H1 (cell line): ENCODE measurements at regions not wholly inside any gene's neighbourhood (a gene's known extent, or its start where the extent isn't known, plus 50 kb on each side); places are given as distances from the start of the nearest gene placed in this dataset.

ENCODE experiments used
- CTCF ChIA-PET: fragments of 300-600 bp; sonication (Branson Sonifier 250); formaldehyde crosslinking; loops from one replicate; lab custom pipeline; 2021; ENCODE audit not compliant: partially characterized antibody; lab: Charles Lee
- POLR2A ChIA-PET: fragments of 300-600 bp; sonication (Branson Sonifier 250); formaldehyde crosslinking; loops from one replicate; lab custom pipeline; 2021; ENCODE audit warnings: inconsistent platforms; ENCODE audit not compliant: partially characterized antibody; lab: Charles Lee
- DNase-seq, 2 experiments: peaks; one replicate each; pipeline versions ENCODE4 v3.0.0 to v3.0.0-alpha.2; 2010 to 2022; ENCODE audit warnings: low spot score in 2 of 2, low read depth in 1 of 2, mixed read lengths in 1 of 2
- FAIRE-seq: peaks from 2 replicates; lab custom pipeline; 2011; peaks lifted over from hg19 to GRCh38; lab: Jason Lieb, UNC
- H2AFZ ChIP-seq: 2 replicates; pipeline ENCODE4 v1.8.1; 2012; ENCODE audit warnings: low read length, inconsistent platforms
- H2AK5ac ChIP-seq: 2 replicates; pipeline ENCODE4 v1.6.1; 2013; ENCODE audit warnings: low read depth, low read length
- H2BK120ac ChIP-seq: replicated peaks from 2 replicates; pipeline ENCODE3; 2013; ENCODE audit warnings: low read depth, low read length, inconsistent platforms
- H2BK12ac ChIP-seq: 2 replicates; pipeline ENCODE4 v1.6.1; 2013; ENCODE audit warnings: low read depth, low read length
- H2BK15ac ChIP-seq: 2 replicates; pipeline ENCODE4 v1.6.1; 2013; ENCODE audit warnings: low read length
- H2BK20ac ChIP-seq: 2 replicates; pipeline ENCODE4 v1.6.1; 2013; ENCODE audit warnings: low read length
- H2BK5ac ChIP-seq: 2 replicates; pipeline ENCODE4 v1.6.1; 2013; ENCODE audit warnings: low read depth, low read length
- H3K14ac ChIP-seq: 2 replicates; pipeline ENCODE4 v1.6.1; 2013; ENCODE audit warnings: inconsistent platforms; ENCODE audit not compliant: insufficient read length
- H3K18ac ChIP-seq: 2 replicates; pipeline ENCODE4 v1.6.1; 2013; ENCODE audit warnings: low read length; ENCODE audit errors: extremely low read depth
- H3K23ac ChIP-seq: 2 replicates; pipeline ENCODE4 v1.6.1; 2013; ENCODE audit warnings: inconsistent platforms; ENCODE audit not compliant: insufficient read length
- H3K23me2 ChIP-seq: 2 replicates; pipeline ENCODE4 v1.6.1; 2013; ENCODE audit warnings: low read depth, low read length
- H3K27ac ChIP-seq: 2 replicates; pipeline ENCODE4 v1.6.1; 2011; ENCODE audit warnings: low read depth, low read length, inconsistent platforms
- H3K27me3 ChIP-seq, 4 experiments: replicated peaks in 1 of 4; 1 replicate in 1 of 4; 2 replicates in 3 of 4; pipeline versions ENCODE4 v1.6.1 to v1.8.1; 2011 to 2013; ENCODE audit warnings: low read length in 3 of 4, mild to moderate bottlenecking in 3 of 4, inconsistent platforms in 2 of 4, mixed read lengths in 2 of 4, moderate library complexity in 1 of 4; ENCODE audit not compliant: control insufficient read depth in 3 of 4, insufficient read depth in 3 of 4; ENCODE audit errors: extremely low read depth in 1 of 4
- H3K36me3 ChIP-seq, 4 experiments: 2 replicates each; pipeline versions ENCODE4 v1.6.1 to v1.8.1; 2011 to 2013; ENCODE audit warnings: mild to moderate bottlenecking in 4 of 4, low read length in 3 of 4, moderate library complexity in 2 of 4, control low read depth in 1 of 4, inconsistent platforms in 1 of 4; ENCODE audit not compliant: insufficient read depth in 4 of 4, control insufficient read depth in 2 of 4
- H3K4ac ChIP-seq: replicated peaks from 2 replicates; pipeline ENCODE3; 2013; ENCODE audit warnings: low read length, low read depth, mixed read lengths, inconsistent platforms; ENCODE audit not compliant: insufficient read length
- H3K4me1 ChIP-seq, 4 experiments: replicated peaks in 1 of 4; 1 replicate in 1 of 4; 2 replicates in 3 of 4; pipeline versions ENCODE4 v1.6.1 to v1.8.1; 2011 to 2013; ENCODE audit warnings: low read length in 3 of 4, inconsistent platforms in 2 of 4, mixed read lengths in 1 of 4; ENCODE audit not compliant: insufficient read depth in 4 of 4, control insufficient read depth in 3 of 4
- H3K4me2 ChIP-seq, 2 experiments: 2 replicates each; pipeline versions ENCODE4 v1.6.1 to v1.8.1; 2011 to 2013; ENCODE audit warnings: low read depth in 2 of 2, low read length in 2 of 2, control low read depth in 1 of 2, inconsistent platforms in 1 of 2, mild to moderate bottlenecking in 1 of 2; ENCODE audit not compliant: insufficient read depth in 1 of 2
- H3K4me3 ChIP-seq, 4 experiments: fragments of 200-600, 300-600 bp in 1 of 4; sonication (generic), shearing (Covaris generic), sonication (Bioruptor Twin) in 1 of 4; 2 replicates each; pipeline versions ENCODE4 v1.5.1 to v1.8.1; 2011 to 2016; ENCODE audit warnings: low read length in 4 of 4, low read depth in 3 of 4, control low read depth in 2 of 4, inconsistent platforms in 2 of 4, mild to moderate bottlenecking in 2 of 4, mixed read lengths in 1 of 4, moderate library complexity in 1 of 4; ENCODE audit not compliant: insufficient read depth in 2 of 4; ENCODE audit errors: extremely low read depth in 1 of 4
- H3K56ac ChIP-seq: replicated peaks from 2 replicates; pipeline ENCODE3; 2013; ENCODE audit warnings: low read depth, mild to moderate bottlenecking, mixed read lengths, low read length, inconsistent platforms; ENCODE audit not compliant: insufficient read length
- H3K79me1 ChIP-seq: 2 replicates; pipeline ENCODE4 v1.6.1; 2013; ENCODE audit warnings: low read depth, low read length, control low read depth
- H3K79me2 ChIP-seq, 2 experiments: 2 replicates each; pipeline versions ENCODE4 v1.6.1 to v1.8.1; 2012 to 2013; ENCODE audit warnings: low read length in 2 of 2, mild to moderate bottlenecking in 2 of 2, inconsistent platforms in 1 of 2; ENCODE audit not compliant: insufficient read depth in 2 of 2, control insufficient read depth in 1 of 2
- H3K9ac ChIP-seq, 4 experiments: replicated peaks in 1 of 4; 1 replicate in 1 of 4; 2 replicates in 3 of 4; pipeline versions ENCODE4 v1.6.1 to v1.8.1; 2011 to 2013; ENCODE audit warnings: low read depth in 3 of 4, low read length in 3 of 4, control low read depth in 2 of 4, mild to moderate bottlenecking in 2 of 4, moderate library complexity in 2 of 4, inconsistent platforms in 1 of 4; ENCODE audit errors: extremely low read depth in 1 of 4
- H3K9me3 ChIP-seq, 2 experiments: 2 replicates each; pipeline versions ENCODE4 v1.6.1 to v1.8.1; 2012 to 2013; ENCODE audit warnings: mild to moderate bottlenecking in 2 of 2, moderate library complexity in 2 of 2, control low read depth in 1 of 2, inconsistent platforms in 1 of 2, low read depth in 1 of 2, low read length in 1 of 2, mixed read lengths in 1 of 2; ENCODE audit not compliant: insufficient read depth in 2 of 2
- H4K20me1 ChIP-seq, 2 experiments: replicated peaks in 1 of 2; 2 replicates each; pipeline versions ENCODE3 to v1.8.1; 2011 to 2013; ENCODE audit warnings: inconsistent platforms in 2 of 2, low read length in 2 of 2, mild to moderate bottlenecking in 1 of 2; ENCODE audit not compliant: insufficient read depth in 2 of 2, control insufficient read depth in 1 of 2
- H4K5ac ChIP-seq: 2 replicates; pipeline ENCODE4 v1.6.1; 2013; ENCODE audit warnings: low read length, low read depth, mixed read lengths, inconsistent platforms; ENCODE audit not compliant: insufficient read length
- H4K8ac ChIP-seq: 2 replicates; pipeline ENCODE4 v1.8.0; 2013; ENCODE audit warnings: mild to moderate bottlenecking, moderate library complexity, low read length, inconsistent platforms; ENCODE audit not compliant: insufficient read depth; ENCODE audit errors: extremely low read depth
- H4K91ac ChIP-seq: replicated peaks from 2 replicates; pipeline ENCODE3; 2013; ENCODE audit warnings: low read length, mixed read lengths, inconsistent platforms; ENCODE audit not compliant: insufficient read length
- BRCA1 ChIP-seq: IDR thresholded peaks from 2 replicates; pipeline ENCODE4 v1.6.1; 2012; ENCODE audit warnings: low read depth, low read length, improper control_type of control experiment
- CTBP2 ChIP-seq: IDR thresholded peaks from 2 replicates; pipeline ENCODE4 v1.7.0; 2011; ENCODE audit warnings: borderline replicate concordance, mild to moderate bottlenecking, moderate library complexity, mixed read lengths, low read length; ENCODE audit not compliant: insufficient read depth, insufficient read length
- CTCF ChIP-seq, 3 experiments: IDR thresholded peaks; 1 replicate in 2 of 3; 2 replicates in 1 of 3; pipeline versions ENCODE4 v1.5.1 to v1.6.1; 2011; ENCODE audit warnings: low read length in 3 of 3, mild to moderate bottlenecking in 3 of 3, inconsistent platforms in 2 of 3, low read depth in 1 of 3, moderate library complexity in 1 of 3; ENCODE audit not compliant: insufficient read depth in 1 of 3; ENCODE audit errors: control extremely low read depth in 1 of 3
- FOSL1 ChIP-seq: IDR thresholded peaks from 2 replicates; pipeline ENCODE4 v1.6.1; 2011; ENCODE audit warnings: mild to moderate bottlenecking, low read depth, low read length, moderate library complexity; ENCODE audit not compliant: insufficient read depth
- GTF2F1 ChIP-seq: IDR thresholded peaks from 2 replicates; pipeline ENCODE4 v1.6.1; 2012; ENCODE audit warnings: low read depth, low read length, improper control_type of control experiment, borderline replicate concordance
- KDM1A ChIP-seq: fragments of 200-600, 300-600 bp; sonication (generic); IDR thresholded peaks from 2 replicates; pipeline ENCODE4 v1.7.1; 2016; ENCODE audit warnings: mild to moderate bottlenecking, low read length, borderline replicate concordance
- MAFK ChIP-seq: IDR thresholded peaks from 2 replicates; pipeline ENCODE4 v1.6.1; 2012; ENCODE audit warnings: low read depth, mild to moderate bottlenecking, improper control_type of control experiment, low read length
- POLR2A ChIP-seq, 2 experiments: IDR thresholded peaks; 1 replicate in 1 of 2; 2 replicates in 1 of 2; pipeline ENCODE4 v1.6.1; 2011; ENCODE audit warnings: low read depth in 2 of 2, low read length in 2 of 2, mild to moderate bottlenecking in 2 of 2; ENCODE audit errors: control extremely low read depth in 1 of 2
- SAP30 ChIP-seq: fragments of 300-600 bp; sonication (generic); IDR thresholded peaks from 2 replicates; pipeline ENCODE4 v1.7.1; 2012; ENCODE audit warnings: low read length, moderate library complexity, mild to moderate bottlenecking, inconsistent platforms; ENCODE audit not compliant: insufficient read depth, insufficient replicate concordance
- SP2 ChIP-seq: IDR thresholded peaks from 2 replicates; pipeline ENCODE4 v1.6.1; 2012; ENCODE audit warnings: mild to moderate bottlenecking, low read length, inconsistent platforms
- TCF12 ChIP-seq: IDR thresholded peaks from 2 replicates; pipeline ENCODE4 v1.6.1; 2011; ENCODE audit warnings: low read depth, mild to moderate bottlenecking, low read length
- WGBS, 2 experiments: shearing (Covaris generic) in 1 of 2; methylation state at CpG; one replicate each; pipeline versions ENCODE4 v1.1.6 to v1.1.7; 2013 to 2015; ENCODE audit warnings: low lambda C conversion rate in 2 of 2, mixed read lengths in 2 of 2, inconsistent platforms in 1 of 2, low coverage in 1 of 2, missing lambda C conversion rate in 1 of 2; ENCODE audit not compliant: insufficient replicate concordance in 2 of 2, insufficient coverage in 1 of 2, insufficient read length in 1 of 2; ENCODE audit errors: extremely low coverage in 1 of 2, missing lambda C conversion rate in 1 of 2; 5-methylcytosine and 5-hydroxymethylcytosine counted together

- no peak for FAIRE-seq
- 40% methylated on average over 1 of the region's 1 CpG; no CpG with 5 or more reads in 1 of the 2 experiments for WGBS, 2 experiments
- CTCF ChIA-PET = interaction anchor here (0.8 to 1.4 kb wide), 7 partner anchors 14 to 1244 kb away, joined by 3 read pairs; no protein-coding TSS in a partner anchor
- TF ChIP-seq TCF12 (no peak), CTCF (IDR thresholded peaks at IDR 0.05; ENCODE audit: control extremely low read depth in 1 of 3, insufficient read depth in 1 of 3, low read depth in 1 of 3, low read length in 3 of 3) (no peak), SP2 (no peak), BRCA1 (no peak), GTF2F1 (no peak), POLR2A (IDR thresholded peaks at IDR 0.05; ENCODE audit: control extremely low read depth in 1 of 2, low read depth in 2 of 2, low read length in 2 of 2) (no peak), FOSL1 (no peak), CTBP2 (no peak), KDM1A (no peak), MAFK (no peak), SAP30 (no peak)
Measured at GRCh38 chr5:93649234-93649900, 66.3 kb downstream of the NR2F1 start.

More at GRCh38 chr5:93649234-93649900, 66.3 kb downstream of the NR2F1 start:
- no peak overlapping the region for H4K91ac ChIP-seq
- H2BK5ac ChIP-seq = no peak overlapping the region
- POLR2A ChIA-PET = no interaction called here
- H2BK20ac ChIP-seq = no peak overlapping the region
- no peak overlapping the region for H3K27ac ChIP-seq
- H4K20me1 ChIP-seq = no peaks in the 10 kb centered on the region
- H3K23me2 ChIP-seq = no peaks in the 10 kb centered on the region
- no peak overlapping the region for H2BK12ac ChIP-seq
- H4K5ac ChIP-seq = no peak overlapping the region
- H3K56ac ChIP-seq = no peak overlapping the region
- H3K4ac ChIP-seq = no peak overlapping the region
- no peak overlapping the region for H3K4me2 ChIP-seq
- H4K8ac ChIP-seq = no peak overlapping the region
- no peak overlapping the region for H2AK5ac ChIP-seq
- H3K9me3 ChIP-seq = no peaks in the 10 kb centered on the region
- no peaks in the 10 kb centered on the region for H3K27me3 ChIP-seq
- H3K79me2 ChIP-seq = no peaks in the 10 kb centered on the region
- H3K4me3 ChIP-seq = no peak overlapping the region
- H2AFZ ChIP-seq = no peak overlapping the region
- no peak for DNase-seq
- no peaks in the 10 kb centered on the region for H3K36me3 ChIP-seq
- no peak overlapping the region for H3K14ac ChIP-seq
- no peak overlapping the region for H3K23ac ChIP-seq
- H3K4me1 ChIP-seq = no peaks in the 10 kb centered on the region
- no peak overlapping the region for H3K18ac ChIP-seq
- no peaks in the 10 kb centered on the region for H3K79me1 ChIP-seq
- H3K9ac ChIP-seq = no peak overlapping the region
- no peak overlapping the region for H2BK120ac ChIP-seq
- H2BK15ac ChIP-seq = no peak overlapping the region
